Osteocyte (in vitro differentiated cells): ENCODE measurements at regions not wholly inside any gene's neighbourhood (a gene's known extent, or its start where the extent isn't known, plus 50 kb on each side); places are given as distances from the start of the nearest gene placed in this dataset.

Experiments used
- DNase-seq: peaks from one replicate; pipeline ENCODE4 v3.0.0; 2021; ENCODE audit warnings: mixed read lengths; ENCODE audit not compliant: unreplicated experiment; ENCODE audit errors: extremely low spot score
- H3K27ac Mint-ChIP-seq: one replicate; pipeline ENCODE4 v1.8.0; 2021; ENCODE audit warnings: mild to moderate bottlenecking, mixed read lengths; ENCODE audit not compliant: unreplicated experiment
- H3K27me3 Mint-ChIP-seq: one replicate; pipeline ENCODE4 v1.8.0; 2021; ENCODE audit warnings: mixed read lengths; ENCODE audit not compliant: unreplicated experiment
- H3K36me3 Mint-ChIP-seq: one replicate; pipeline ENCODE4 v1.8.0; 2021; ENCODE audit warnings: mixed read lengths; ENCODE audit not compliant: unreplicated experiment
- H3K4me1 Mint-ChIP-seq: one replicate; pipeline ENCODE4 v1.8.0; 2021; ENCODE audit warnings: mixed read lengths; ENCODE audit not compliant: unreplicated experiment
- H3K4me3 Mint-ChIP-seq: one replicate; pipeline ENCODE4 v1.8.0; 2021; ENCODE audit warnings: mild to moderate bottlenecking, moderate library complexity, mixed read lengths; ENCODE audit not compliant: unreplicated experiment
- H3K9me3 Mint-ChIP-seq: one replicate; pipeline ENCODE4 v1.8.0; 2021; ENCODE audit warnings: mixed read lengths; ENCODE audit not compliant: unreplicated experiment
- TF ChIP-seq, protein P1 (sequence below): fragments of 200-600 bp; sonication (generic); IDR thresholded peaks from 2 replicates; pipeline ENCODE4 v1.5.0; 2021; ENCODE audit warnings: antibody characterized with exemption, mild to moderate bottlenecking, moderate library complexity

DNA sequence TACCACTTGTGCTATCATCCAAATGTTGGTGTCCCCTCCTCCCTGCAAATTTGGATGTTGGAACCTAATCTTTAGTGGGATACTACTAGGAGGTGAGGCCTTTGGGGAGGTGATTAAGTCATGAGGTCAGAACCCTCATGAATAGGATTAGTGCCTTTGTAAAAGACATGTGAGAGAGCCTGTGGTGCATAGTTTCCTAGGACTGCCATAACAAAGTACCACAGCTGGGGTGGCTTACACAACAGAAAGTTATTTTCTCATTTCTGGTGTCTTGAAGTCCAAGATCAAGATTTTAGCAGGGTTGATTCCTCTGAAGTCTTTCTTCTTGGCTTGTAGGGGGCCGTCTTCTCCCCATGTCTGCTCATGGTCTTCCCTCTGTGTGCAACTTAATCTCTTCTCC lies 562.6 kb upstream of the ARGLU1 start:
- H3K36me3 Mint-ChIP-seq = no peaks in the 10 kb centered on the region
- H3K4me3 Mint-ChIP-seq = no peak overlapping the region
- TF ChIP-seq, protein P1, sequence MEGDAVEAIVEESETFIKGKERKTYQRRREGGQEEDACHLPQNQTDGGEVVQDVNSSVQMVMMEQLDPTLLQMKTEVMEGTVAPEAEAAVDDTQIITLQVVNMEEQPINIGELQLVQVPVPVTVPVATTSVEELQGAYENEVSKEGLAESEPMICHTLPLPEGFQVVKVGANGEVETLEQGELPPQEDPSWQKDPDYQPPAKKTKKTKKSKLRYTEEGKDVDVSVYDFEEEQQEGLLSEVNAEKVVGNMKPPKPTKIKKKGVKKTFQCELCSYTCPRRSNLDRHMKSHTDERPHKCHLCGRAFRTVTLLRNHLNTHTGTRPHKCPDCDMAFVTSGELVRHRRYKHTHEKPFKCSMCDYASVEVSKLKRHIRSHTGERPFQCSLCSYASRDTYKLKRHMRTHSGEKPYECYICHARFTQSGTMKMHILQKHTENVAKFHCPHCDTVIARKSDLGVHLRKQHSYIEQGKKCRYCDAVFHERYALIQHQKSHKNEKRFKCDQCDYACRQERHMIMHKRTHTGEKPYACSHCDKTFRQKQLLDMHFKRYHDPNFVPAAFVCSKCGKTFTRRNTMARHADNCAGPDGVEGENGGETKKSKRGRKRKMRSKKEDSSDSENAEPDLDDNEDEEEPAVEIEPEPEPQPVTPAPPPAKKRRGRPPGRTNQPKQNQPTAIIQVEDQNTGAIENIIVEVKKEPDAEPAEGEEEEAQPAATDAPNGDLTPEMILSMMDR = no peak
- peaks cover 6% of the 10 kb centered on the region for H3K9me3 Mint-ChIP-seq
- DNase-seq = no peak
- no peaks in the 10 kb centered on the region for H3K4me1 Mint-ChIP-seq
- H3K27ac Mint-ChIP-seq = no peak overlapping the region
- H3K27me3 Mint-ChIP-seq = peaks cover 24% of the 10 kb centered on the region

DNA sequence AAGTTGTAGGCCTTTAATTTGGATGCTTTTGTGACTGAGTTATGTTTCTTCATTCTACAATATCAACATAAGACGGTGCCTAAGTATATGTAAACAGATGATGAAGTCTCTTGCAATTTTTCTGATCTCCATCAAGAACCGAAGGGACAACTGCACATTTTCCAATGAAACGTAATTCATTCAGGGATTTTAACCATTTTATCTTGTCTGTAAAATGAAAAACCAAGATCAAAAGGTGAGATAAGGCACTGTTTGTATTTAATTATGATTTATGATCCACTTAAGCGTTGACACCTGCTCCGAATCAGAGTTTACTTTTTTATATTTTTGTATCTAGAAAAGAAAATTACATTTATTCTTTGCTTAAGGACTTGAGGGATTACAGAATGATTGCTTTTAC lies 556.8 kb upstream of the ARGLU1 start:
- H3K4me3 Mint-ChIP-seq = no peak overlapping the region
- H3K4me1 Mint-ChIP-seq = no peaks in the 10 kb centered on the region
- peaks cover 6% of the 10 kb centered on the region for H3K9me3 Mint-ChIP-seq
- TF ChIP-seq, protein P1 = no peak
- no peaks in the 10 kb centered on the region for H3K36me3 Mint-ChIP-seq
- peaks cover 21% of the 10 kb centered on the region for H3K27me3 Mint-ChIP-seq
- DNase-seq = no peak
- H3K27ac Mint-ChIP-seq = no peak overlapping the region

DNA sequence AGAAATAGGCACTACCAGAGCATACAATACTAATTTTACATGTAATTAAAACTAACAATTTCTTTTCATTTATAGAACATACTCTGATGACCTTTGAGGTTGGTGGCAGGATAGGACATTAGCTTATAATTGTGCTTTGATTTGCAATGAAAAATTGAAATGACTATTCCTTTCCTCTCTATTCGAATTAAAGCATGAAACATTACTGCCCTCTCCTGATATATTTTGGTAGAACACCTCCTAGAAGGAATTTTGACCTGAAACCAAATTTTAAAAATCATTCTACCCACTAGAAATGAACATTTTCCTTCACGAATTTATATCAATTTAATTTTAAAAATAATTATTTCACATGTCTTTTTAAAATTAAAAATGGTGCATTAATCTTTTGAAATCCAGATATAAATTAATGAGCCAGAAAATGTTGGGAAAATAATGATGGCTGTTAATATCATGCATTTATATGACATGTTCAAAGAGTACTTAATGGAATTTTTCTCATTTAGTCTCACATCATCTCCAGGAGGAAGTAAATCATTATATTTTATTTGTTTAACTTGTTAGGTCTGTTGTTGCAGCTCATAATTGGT lies 556.3 kb upstream of the ARGLU1 start:
- DNase-seq = no peak
- no peaks in the 10 kb centered on the region for H3K36me3 Mint-ChIP-seq
- H3K4me3 Mint-ChIP-seq = no peak overlapping the region

DNA sequence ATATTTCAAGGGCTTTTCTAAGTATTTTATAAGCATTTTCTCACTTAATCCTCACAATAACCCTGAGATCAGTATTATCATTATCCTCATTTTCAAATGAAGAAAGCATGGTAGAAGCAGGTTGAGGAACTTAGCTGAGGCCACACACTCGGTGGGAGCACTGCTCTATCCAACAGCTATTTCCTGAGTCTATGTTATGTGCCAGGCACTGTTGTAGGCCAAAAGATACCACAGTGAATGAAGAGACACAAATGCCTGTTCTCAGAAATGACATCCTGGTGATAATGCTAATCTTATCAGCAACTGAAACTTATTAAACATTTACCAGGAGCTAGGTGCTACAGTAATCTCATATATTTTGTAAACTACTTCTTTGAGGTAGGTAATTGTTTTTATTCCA lies 553.9 kb upstream of the ARGLU1 start:
- Mint-ChIP-seq H3K9me3 (no peaks in the 10 kb centered on the region), H3K36me3 (no peaks in the 10 kb centered on the region), H3K27ac (no peak overlapping the region), H3K27me3 (peaks cover 11% of the 10 kb centered on the region), H3K4me3 (no peak overlapping the region), H3K4me1 (no peaks in the 10 kb centered on the region)
- TF ChIP-seq, protein P1 = no peak
- DNase-seq = no peak

More for the DNA sequence above, 556.3 kb upstream of the ARGLU1 start:
- Mint-ChIP-seq H3K9me3 (peaks cover 6% of the 10 kb centered on the region), H3K27ac (no peak overlapping the region), H3K4me1 (no peaks in the 10 kb centered on the region), H3K27me3 (peaks cover 21% of the 10 kb centered on the region)
- TF ChIP-seq, protein P1 = peak; percentile 68

DNA sequence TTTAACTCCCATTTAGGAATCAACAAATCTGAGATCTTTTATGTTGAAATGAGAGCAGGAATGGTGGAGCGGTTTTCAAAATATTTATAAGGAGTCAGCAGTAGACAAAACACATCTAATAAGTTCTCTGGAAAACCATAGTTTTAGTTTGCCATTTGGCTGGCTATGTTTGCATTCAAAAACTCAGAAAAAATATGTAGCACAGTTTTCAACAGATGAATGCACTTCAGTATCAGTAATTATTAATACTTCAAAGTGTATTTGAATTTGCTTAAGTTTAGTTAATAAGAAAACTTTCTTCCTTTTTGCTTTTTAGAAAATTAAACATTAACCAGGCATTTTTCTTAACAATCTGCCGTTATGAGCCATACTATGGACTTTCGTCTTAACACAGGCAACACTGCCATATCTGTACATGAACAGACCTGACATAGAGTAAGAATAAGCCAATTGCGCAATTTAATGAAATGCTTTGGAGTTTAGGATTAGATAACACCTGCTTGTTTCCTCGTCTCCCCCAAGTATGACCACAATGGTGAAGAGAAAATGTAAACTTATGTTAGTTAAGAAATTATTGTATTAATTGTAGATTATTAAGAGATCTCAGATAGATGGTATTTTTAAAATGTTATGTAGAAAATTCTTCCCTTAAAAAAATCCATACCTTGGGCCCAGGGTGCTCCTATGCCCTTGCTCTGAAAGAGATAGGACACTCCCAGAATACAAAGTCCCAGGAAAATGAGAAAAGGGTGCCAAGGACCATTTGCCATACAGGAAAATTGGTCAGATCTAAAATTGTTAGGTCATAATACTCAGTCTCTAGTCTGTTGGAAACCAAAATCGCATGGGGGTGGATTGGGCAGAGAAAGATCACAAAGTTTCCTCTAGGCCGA lies 552.3 kb upstream of the ARGLU1 start:
- no peaks in the 10 kb centered on the region for H3K36me3 Mint-ChIP-seq
- DNase-seq = no peak
- H3K4me1 Mint-ChIP-seq = no peaks in the 10 kb centered on the region
- H3K27ac Mint-ChIP-seq = no peak overlapping the region
- H3K4me3 Mint-ChIP-seq = no peak overlapping the region
- peaks cover 3% of the 10 kb centered on the region for H3K27me3 Mint-ChIP-seq
- H3K9me3 Mint-ChIP-seq = no peaks in the 10 kb centered on the region
- TF ChIP-seq, protein P1 = no peak
